OCI-LY7 (cell line): ENCODE measurements at regions not wholly inside any gene's neighbourhood (a gene's known extent, or its start where the extent isn't known, plus 50 kb on each side); places are given as distances from the start of the nearest gene placed in this dataset.

Experiments used
- EZH2phosphoT487 ChIP-seq: fragments of 200-600 bp; sonication (generic); IDR thresholded peaks from 2 replicates; pipeline ENCODE4 v1.6.1; 2018; ENCODE audit warnings: low read depth, borderline replicate concordance, mild to moderate bottlenecking, mixed run types, antibody characterized with exemption, low read length, moderate library complexity, mixed read lengths
- TF ChIP-seq, protein P1 (sequence below): fragments of 200-600 bp; sonication (generic); conservative IDR thresholded peaks from 2 replicates; pipeline ENCODE4 v1.5.1; 2014; ENCODE audit warnings: mild to moderate bottlenecking, antibody characterized with exemption, low read length, moderate library complexity, mixed read lengths

DNA sequence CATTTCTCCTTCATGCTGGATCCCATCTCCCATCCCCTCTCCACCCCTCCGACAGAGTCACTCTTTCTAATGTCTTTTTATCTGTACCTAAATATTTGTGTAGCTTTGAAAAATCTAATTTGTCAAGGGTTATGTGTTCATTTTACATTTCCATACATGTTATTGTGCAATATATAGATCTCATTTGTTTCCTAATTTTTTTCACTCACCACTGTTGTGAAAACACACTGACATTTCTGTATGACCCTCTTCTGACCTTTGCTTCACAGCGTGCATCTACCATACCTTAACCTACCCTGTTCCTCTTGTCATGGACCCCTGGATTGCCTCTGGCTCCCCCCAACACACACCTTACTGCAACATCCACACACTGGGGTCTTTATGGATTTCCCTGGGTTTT is 942.9 kb downstream of the TBC1D22A start:
- TF ChIP-seq, protein P1, sequence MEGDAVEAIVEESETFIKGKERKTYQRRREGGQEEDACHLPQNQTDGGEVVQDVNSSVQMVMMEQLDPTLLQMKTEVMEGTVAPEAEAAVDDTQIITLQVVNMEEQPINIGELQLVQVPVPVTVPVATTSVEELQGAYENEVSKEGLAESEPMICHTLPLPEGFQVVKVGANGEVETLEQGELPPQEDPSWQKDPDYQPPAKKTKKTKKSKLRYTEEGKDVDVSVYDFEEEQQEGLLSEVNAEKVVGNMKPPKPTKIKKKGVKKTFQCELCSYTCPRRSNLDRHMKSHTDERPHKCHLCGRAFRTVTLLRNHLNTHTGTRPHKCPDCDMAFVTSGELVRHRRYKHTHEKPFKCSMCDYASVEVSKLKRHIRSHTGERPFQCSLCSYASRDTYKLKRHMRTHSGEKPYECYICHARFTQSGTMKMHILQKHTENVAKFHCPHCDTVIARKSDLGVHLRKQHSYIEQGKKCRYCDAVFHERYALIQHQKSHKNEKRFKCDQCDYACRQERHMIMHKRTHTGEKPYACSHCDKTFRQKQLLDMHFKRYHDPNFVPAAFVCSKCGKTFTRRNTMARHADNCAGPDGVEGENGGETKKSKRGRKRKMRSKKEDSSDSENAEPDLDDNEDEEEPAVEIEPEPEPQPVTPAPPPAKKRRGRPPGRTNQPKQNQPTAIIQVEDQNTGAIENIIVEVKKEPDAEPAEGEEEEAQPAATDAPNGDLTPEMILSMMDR: no peak
- no peak for TF ChIP-seq EZH2phosphoT487
